Nephron progenitor cell (in vitro differentiated cells): ENCODE measurements at regions not wholly inside any gene's neighbourhood (a gene's known extent, or its start where the extent isn't known, plus 50 kb on each side); places are given as distances from the start of the nearest gene placed in this dataset.

ENCODE experiments used
- DNase-seq: peaks from one replicate; pipeline ENCODE4 v3.0.0; 2021
- H3K27ac Mint-ChIP-seq: 2 replicates; pipeline ENCODE4 v1.8.0; 2021; ENCODE audit warnings: mild to moderate bottlenecking, moderate library complexity, mixed read lengths
- H3K27me3 Mint-ChIP-seq: 2 replicates; pipeline ENCODE4 v1.8.0; 2021; ENCODE audit warnings: mild to moderate bottlenecking, low read depth, mixed read lengths; ENCODE audit not compliant: poor library complexity
- H3K36me3 Mint-ChIP-seq: 2 replicates; pipeline ENCODE4 v1.8.0; 2021; ENCODE audit warnings: low read depth, mixed read lengths
- H3K4me1 Mint-ChIP-seq: 2 replicates; pipeline ENCODE4 v1.8.0; 2021; ENCODE audit warnings: mixed read lengths
- H3K4me3 Mint-ChIP-seq: 2 replicates; pipeline ENCODE4 v1.8.0; 2021; ENCODE audit warnings: mild to moderate bottlenecking, moderate library complexity, mixed read lengths
- H3K9me3 Mint-ChIP-seq: 2 replicates; pipeline ENCODE4 v1.8.0; 2021; ENCODE audit warnings: mild to moderate bottlenecking, moderate library complexity, mixed read lengths
- CTCF ChIP-seq: fragments of 200-600 bp; sonication (generic); IDR thresholded peaks from 2 replicates; pipeline ENCODE4 v1.5.0; 2021; ENCODE audit warnings: antibody characterized with exemption

DNA sequence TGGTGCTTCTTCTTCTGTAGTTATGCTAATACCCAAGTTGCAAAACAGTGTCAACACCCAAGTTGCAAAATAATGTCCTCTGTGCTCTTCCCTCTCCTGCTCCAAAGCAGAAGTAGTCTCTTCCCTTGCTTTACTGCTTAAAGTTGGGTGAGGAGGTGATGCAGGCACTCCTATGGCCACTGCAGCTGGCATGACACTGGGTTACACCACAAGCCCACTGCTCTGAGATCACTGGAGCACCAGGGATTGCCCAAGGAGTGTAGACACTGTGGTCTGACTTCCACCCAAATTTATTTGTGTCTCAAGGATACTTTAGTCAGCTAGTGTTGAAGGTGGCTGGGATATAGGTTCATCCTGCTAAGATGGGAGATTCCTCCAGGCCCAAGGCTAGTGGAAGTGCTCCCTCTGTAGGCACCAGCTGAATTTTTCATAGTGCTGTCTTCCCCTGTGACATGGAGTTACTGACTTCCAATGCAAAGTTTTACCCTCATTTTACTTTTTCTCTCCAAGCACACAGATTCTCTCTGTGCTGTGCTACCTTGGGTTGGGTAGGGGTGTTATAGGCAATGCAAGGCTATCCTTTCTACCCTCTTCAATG, 196.2 kb upstream of the TENT5D start:
- Mint-ChIP-seq H3K36me3 (no peaks in the 10 kb centered on the region), H3K27me3 (no peaks in the 10 kb centered on the region), H3K4me3 (no peak overlapping the region), H3K27ac (no peak overlapping the region), H3K9me3 (peaks cover 49% of the 10 kb centered on the region), H3K4me1 (no peaks in the 10 kb centered on the region)
- no peak for TF ChIP-seq CTCF
- DNase-seq, result no peak

DNA sequence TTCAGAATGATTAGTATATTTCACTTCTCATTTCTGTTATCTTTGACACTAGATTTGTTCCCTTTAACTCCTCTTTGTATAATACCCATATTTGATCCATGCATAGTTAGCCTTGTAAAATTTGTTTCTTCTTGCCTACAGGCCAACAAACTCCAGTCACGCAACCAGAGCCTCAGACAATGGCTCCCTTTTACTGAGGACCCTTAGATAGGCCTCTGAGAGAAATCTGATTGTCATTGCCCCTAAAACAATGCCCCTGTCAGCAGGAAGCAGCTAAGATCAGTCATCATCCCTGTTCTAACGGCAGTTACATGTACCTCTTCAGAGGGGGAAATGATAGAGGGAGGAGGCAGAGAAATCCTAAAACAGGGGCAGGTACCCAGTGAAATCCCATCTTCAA, 190.6 kb upstream of the TENT5D start:
- peaks cover 43% of the 10 kb centered on the region for H3K9me3 Mint-ChIP-seq
- H3K4me3 Mint-ChIP-seq, result no peak overlapping the region
- no peaks in the 10 kb centered on the region for H3K4me1 Mint-ChIP-seq
- no peak overlapping the region for H3K27ac Mint-ChIP-seq
- DNase-seq, result no peak
- TF ChIP-seq CTCF, result no peak
- H3K36me3 Mint-ChIP-seq, result no peaks in the 10 kb centered on the region
- no peaks in the 10 kb centered on the region for H3K27me3 Mint-ChIP-seq

GRCh38 chrX:80237072-80237471, 183.2 kb upstream of the TENT5D start:
- Mint-ChIP-seq H3K4me3 (no peak overlapping the region), H3K27me3 (no peaks in the 10 kb centered on the region), H3K4me1 (no peaks in the 10 kb centered on the region), H3K36me3 (no peaks in the 10 kb centered on the region), H3K9me3 (peaks cover 42% of the 10 kb centered on the region), H3K27ac (no peak overlapping the region)
- no peak for TF ChIP-seq CTCF
- no peak for DNase-seq

DNA sequence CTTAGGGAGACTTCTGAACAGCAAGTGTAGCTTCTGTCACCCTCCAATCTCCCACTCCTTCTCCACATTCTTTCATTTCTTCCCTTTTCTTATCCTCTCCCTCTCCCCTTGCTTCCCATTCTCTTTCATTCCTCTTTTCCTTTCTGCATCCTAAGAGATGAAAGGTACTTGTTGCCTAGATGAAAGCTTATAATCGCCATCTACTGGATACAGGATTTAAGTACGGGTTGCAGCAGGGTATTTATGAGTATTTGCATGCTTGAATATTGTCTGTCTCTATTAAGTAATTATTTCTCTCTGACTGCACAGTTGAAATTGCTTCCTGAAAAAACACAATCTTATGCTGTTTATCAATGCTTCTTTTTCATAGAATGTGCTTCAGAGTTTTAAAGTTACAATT, 174.0 kb upstream of the TENT5D start:
- H3K4me1 Mint-ChIP-seq, result no peaks in the 10 kb centered on the region
- no peaks in the 10 kb centered on the region for H3K36me3 Mint-ChIP-seq
- H3K4me3 Mint-ChIP-seq, result no peak overlapping the region
- no peak for DNase-seq
- peaks cover 4% of the 10 kb centered on the region for H3K27me3 Mint-ChIP-seq
- no peak overlapping the region for H3K27ac Mint-ChIP-seq
- H3K9me3 Mint-ChIP-seq, result peaks cover 43% of the 10 kb centered on the region
- TF ChIP-seq CTCF, result no peak

GRCh38 chrX:80266287-80266686, 154.0 kb upstream of the TENT5D start:
- DNase-seq, result no peak
- H3K36me3 Mint-ChIP-seq, result no peaks in the 10 kb centered on the region
- H3K4me3 Mint-ChIP-seq, result no peak overlapping the region
- peaks cover 26% of the 10 kb centered on the region for H3K9me3 Mint-ChIP-seq
- no peaks in the 10 kb centered on the region for H3K4me1 Mint-ChIP-seq
- no peak for TF ChIP-seq CTCF
- H3K27me3 Mint-ChIP-seq, result no peaks in the 10 kb centered on the region
- no peak overlapping the region for H3K27ac Mint-ChIP-seq

DNA sequence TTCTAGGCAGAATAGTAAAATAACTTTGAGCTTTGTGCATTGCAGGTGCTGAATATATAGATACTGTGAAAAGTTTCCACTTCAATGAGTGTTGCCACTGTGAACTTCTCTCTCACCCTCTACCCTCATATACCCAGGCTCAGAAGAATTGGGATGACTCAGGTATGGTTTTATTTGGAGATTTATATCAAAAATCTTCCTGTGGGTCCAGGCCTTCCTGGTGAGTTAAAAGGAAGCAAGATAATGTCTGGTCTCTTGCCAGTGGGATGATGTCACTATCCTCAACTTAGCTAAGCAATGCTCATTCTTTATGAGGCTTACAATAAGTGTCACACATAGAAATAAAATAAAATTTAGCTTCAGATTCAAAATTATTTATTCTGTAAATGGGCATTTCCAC, 153.3 kb upstream of the TENT5D start:
- H3K4me1 Mint-ChIP-seq, result no peaks in the 10 kb centered on the region
- no peaks in the 10 kb centered on the region for H3K36me3 Mint-ChIP-seq
- no peak overlapping the region for H3K27ac Mint-ChIP-seq
- no peak for DNase-seq
- H3K9me3 Mint-ChIP-seq, result peaks cover 22% of the 10 kb centered on the region
- H3K27me3 Mint-ChIP-seq, result no peaks in the 10 kb centered on the region
- no peak for TF ChIP-seq CTCF
- no peak overlapping the region for H3K4me3 Mint-ChIP-seq
